HG03103 (cell line): ENCODE measurements at regions not wholly inside any gene's neighbourhood (a gene's known extent, or its start where the extent isn't known, plus 50 kb on each side); places are given as distances from the start of the nearest gene placed in this dataset.
"Not testable (repeated sequence)": the region's sequence is repeated elsewhere in the genome, so short reads cannot be mapped to it uniquely, and the experiment has no call there.

Source experiments
- ATAC-seq: cut with Tn5 transposase; IDR thresholded peaks from one replicate; pipeline ENCODE4 v1.9.1; 2021; ENCODE audit warnings: low read depth; ENCODE audit not compliant: unreplicated experiment

- ATAC-seq, result no peak
These were observed 56.3 kb upstream of the PRDM9 start for GRCh38 chr5:23451156-23451555.

- no peak for ATAC-seq
These were observed 57.2 kb upstream of the PRDM9 start for GRCh38 chr5:23450187-23450586.

- no peak for ATAC-seq
These were observed 58.8 kb upstream of the PRDM9 start for GRCh38 chr5:23448627-23449026.

GRCh38 chr5:23446424-23446823 lies 61.0 kb upstream of the PRDM9 start:
- no peak for ATAC-seq

- ATAC-seq, result no peak
These were observed 61.8 kb upstream of the PRDM9 start for GRCh38 chr5:23445573-23445972.

GRCh38 chr5:23440703-23441102 lies 66.7 kb upstream of the PRDM9 start:
- no peak for ATAC-seq

GRCh38 chr5:23437011-23437410 lies 70.4 kb upstream of the PRDM9 start:
- ATAC-seq, result no peak

- no peak for ATAC-seq
These were observed 73.7 kb upstream of the PRDM9 start for GRCh38 chr5:23433534-23434315.

GRCh38 chr5:23428705-23429104 lies 78.7 kb upstream of the PRDM9 start:
- no peak for ATAC-seq

- ATAC-seq, result not testable (repeated sequence)
These were observed 87.2 kb upstream of the PRDM9 start for GRCh38 chr5:23420214-23420613.

GRCh38 chr5:23419115-23419514 lies 88.3 kb upstream of the PRDM9 start:
- ATAC-seq, result no peak

- no peak for ATAC-seq
These were observed 94.9 kb upstream of the PRDM9 start for GRCh38 chr5:23412515-23412914.

- no peak for ATAC-seq
These were observed 95.4 kb upstream of the PRDM9 start for GRCh38 chr5:23411994-23412393.

- ATAC-seq, result no peak
These were observed 96.2 kb upstream of the PRDM9 start for GRCh38 chr5:23411200-23411599.

GRCh38 chr5:23410775-23411174 lies 96.6 kb upstream of the PRDM9 start:
- ATAC-seq, result not testable (repeated sequence)

GRCh38 chr5:23405316-23406068 lies 101.9 kb upstream of the PRDM9 start:
- ATAC-seq, result no peak

- ATAC-seq, result no peak
These were observed 104.8 kb upstream of the PRDM9 start for GRCh38 chr5:23402585-23402984.

- no peak for ATAC-seq
These were observed 106.5 kb upstream of the PRDM9 start for GRCh38 chr5:23400951-23401350.

- no peak for ATAC-seq
These were observed 111.1 kb upstream of the PRDM9 start for GRCh38 chr5:23396346-23396745.

GRCh38 chr5:23389291-23390101 lies 117.9 kb upstream of the PRDM9 start:
- ATAC-seq, result no peak

GRCh38 chr5:23385036-23385435 lies 122.4 kb upstream of the PRDM9 start:
- no peak for ATAC-seq
